ENCODE measurements at regions not wholly inside any gene's neighbourhood (a gene's known extent, or its start where the extent isn't known, plus 50 kb on each side); places are given as distances from the start of the nearest gene placed in this dataset.
A peak's percentile ranks its signal among the peaks of the same experiment; 100 is the strongest.

DNA sequence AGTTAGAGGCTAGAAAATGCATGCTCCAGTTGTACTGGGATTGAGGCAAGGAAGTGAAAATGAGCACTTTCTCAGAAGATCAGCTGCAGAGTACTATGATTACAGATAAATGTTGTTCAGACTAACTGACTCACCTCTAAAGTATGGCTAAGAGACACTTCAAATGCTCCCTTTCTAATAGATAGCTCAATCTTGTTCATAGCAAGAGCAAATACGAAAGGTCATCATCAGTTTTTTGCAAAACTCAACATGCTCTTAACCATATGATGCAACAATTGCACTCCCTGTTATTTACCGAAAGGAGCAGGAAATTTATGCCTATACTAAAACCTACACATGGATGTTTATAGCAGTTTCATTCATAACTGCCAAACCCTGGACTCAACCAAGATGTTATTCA, 838.4 kb upstream of the INTU start:
- TF ChIP-seq, protein P1, sequence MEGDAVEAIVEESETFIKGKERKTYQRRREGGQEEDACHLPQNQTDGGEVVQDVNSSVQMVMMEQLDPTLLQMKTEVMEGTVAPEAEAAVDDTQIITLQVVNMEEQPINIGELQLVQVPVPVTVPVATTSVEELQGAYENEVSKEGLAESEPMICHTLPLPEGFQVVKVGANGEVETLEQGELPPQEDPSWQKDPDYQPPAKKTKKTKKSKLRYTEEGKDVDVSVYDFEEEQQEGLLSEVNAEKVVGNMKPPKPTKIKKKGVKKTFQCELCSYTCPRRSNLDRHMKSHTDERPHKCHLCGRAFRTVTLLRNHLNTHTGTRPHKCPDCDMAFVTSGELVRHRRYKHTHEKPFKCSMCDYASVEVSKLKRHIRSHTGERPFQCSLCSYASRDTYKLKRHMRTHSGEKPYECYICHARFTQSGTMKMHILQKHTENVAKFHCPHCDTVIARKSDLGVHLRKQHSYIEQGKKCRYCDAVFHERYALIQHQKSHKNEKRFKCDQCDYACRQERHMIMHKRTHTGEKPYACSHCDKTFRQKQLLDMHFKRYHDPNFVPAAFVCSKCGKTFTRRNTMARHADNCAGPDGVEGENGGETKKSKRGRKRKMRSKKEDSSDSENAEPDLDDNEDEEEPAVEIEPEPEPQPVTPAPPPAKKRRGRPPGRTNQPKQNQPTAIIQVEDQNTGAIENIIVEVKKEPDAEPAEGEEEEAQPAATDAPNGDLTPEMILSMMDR (conservative IDR thresholded peaks at IDR 0.05; ENCODE audit: low read depth), result no peak
- ChIA-PET CTCF (interaction anchor here (0.6 kb wide), 1 partner anchor 1549 kb away, joined by 3 read pairs; no protein-coding TSS in a partner anchor), POLR2A (ENCODE audit: low non-redundant PET) (no interaction called here)
- H3K27ac ChIP-seq, result no peak overlapping the region
- DNase-seq (ENCODE audit: low spot score), result peak; percentile 66

GRCh38 chr4:126798214-126798613, 834.5 kb upstream of the INTU start:
- no peak overlapping the region for H3K27ac ChIP-seq
- no peak for DNase-seq (ENCODE audit: low spot score)
- TF ChIP-seq, protein P1 (conservative IDR thresholded peaks at IDR 0.05; ENCODE audit: low read depth), result no peak
- POLR2A ChIA-PET (ENCODE audit: low non-redundant PET), result no interaction called here
- CTCF ChIA-PET, result no interaction called here

DNA sequence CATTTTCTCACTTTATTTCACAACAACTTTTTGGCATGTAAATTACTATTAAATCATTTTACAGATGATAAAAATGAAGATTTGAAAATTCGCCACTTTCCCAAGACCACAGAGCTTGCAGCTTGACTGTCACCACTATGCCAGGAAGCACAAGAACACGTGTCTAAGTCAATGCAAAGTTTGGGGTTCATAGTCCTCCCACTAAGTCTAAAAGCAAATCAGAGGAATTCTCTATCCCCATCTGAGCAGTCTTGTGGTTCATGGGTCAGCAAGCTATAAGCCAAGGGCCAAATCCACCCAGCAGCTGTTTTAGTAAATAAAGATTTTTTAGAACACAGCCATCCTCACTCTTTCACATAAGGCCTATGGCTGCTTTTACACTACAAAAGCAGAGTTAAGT, 833.3 kb upstream of the INTU start:
- no peak for DNase-seq (ENCODE audit: low spot score)
- POLR2A ChIA-PET (ENCODE audit: low non-redundant PET), result no interaction called here

GRCh38 chr4:126799971-126800574, 832.7 kb upstream of the INTU start:
- POLR2A ChIA-PET (ENCODE audit: low non-redundant PET), result no interaction called here
- CTCF ChIA-PET, result no interaction called here
- no peak overlapping the region for H3K27ac ChIP-seq
- TF ChIP-seq, protein P1 (conservative IDR thresholded peaks at IDR 0.05; ENCODE audit: low read depth), result no peak
- DNase-seq (ENCODE audit: low spot score), result no peak

More for the DNA sequence above, 833.3 kb upstream of the INTU start:
- TF ChIP-seq, protein P1 (conservative IDR thresholded peaks at IDR 0.05; ENCODE audit: low read depth), result no peak
- H3K27ac ChIP-seq, result no peak overlapping the region
- CTCF ChIA-PET, result no interaction called here

- POLR2A ChIA-PET (ENCODE audit: low non-redundant PET), result no interaction called here
- no peak overlapping the region for H3K27ac ChIP-seq
- TF ChIP-seq, protein P1 (conservative IDR thresholded peaks at IDR 0.05; ENCODE audit: low read depth), result no peak
- no peak for DNase-seq (ENCODE audit: low spot score)
- CTCF ChIA-PET, result no interaction called here
Measured at GRCh38 chr4:126800575-126801141, 832.1 kb upstream of the INTU start.

DNA sequence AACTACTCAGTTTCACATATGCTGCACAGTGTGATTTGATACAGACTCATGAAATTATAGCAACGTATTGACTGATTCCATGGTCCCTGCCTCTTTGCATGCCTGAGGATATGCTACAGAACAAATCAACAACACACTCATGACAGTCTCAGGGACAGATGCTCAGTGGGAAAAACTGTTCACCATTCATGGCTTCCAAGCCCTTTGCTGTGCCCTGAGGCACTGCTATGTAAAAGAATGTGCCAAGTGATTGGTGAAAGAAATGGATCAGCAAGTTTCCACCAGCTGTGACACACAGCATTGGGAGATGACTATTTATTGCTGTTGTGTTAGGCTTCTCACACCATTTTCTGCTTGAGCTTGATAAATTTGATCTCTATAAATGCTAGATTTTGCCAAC, 825.6 kb upstream of the INTU start:
- POLR2A ChIA-PET (ENCODE audit: low non-redundant PET), result no interaction called here
- TF ChIP-seq, protein P1 (conservative IDR thresholded peaks at IDR 0.05; ENCODE audit: low read depth), result no peak
- CTCF ChIA-PET, result no interaction called here
- no peak for DNase-seq (ENCODE audit: low spot score)
- H3K27ac ChIP-seq, result no peak overlapping the region

Measured in RWPE1 (cell line).